CD4-positive, alpha-beta T cell treated with Interleukin-12 subunit alpha and Interleukin-12 subunit beta, for 1 hour (primary cell): ENCODE measurements at regions not wholly inside any gene's neighbourhood (a gene's known extent, or its start where the extent isn't known, plus 50 kb on each side); places are given as distances from the start of the nearest gene placed in this dataset.
"Not testable (repeated sequence)": the region's sequence is repeated elsewhere in the genome, so short reads cannot be mapped to it uniquely, and the experiment has no call there.

Experiments
- DNase-seq: peaks from one replicate; pipeline ENCODE4 v3.0.0-alpha.2; 2020

- DNase-seq = no peak
These were observed 201.6 kb downstream of the IPMK start for GRCh38 chr10:58066126-58066525.

DNA sequence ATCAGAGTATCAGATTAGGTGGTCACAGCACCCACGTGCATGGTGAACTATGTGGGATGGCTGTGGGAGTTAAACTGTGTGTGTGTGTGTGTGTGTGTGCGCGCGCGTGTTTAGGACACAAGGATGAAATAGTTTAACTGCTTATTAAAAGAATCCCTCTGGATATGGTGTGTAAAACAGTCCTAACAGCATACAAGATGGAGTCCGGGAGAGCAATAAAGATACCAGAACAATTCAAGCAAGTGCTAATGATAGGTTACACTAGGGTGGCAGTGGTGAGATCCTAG lies 202.2 kb downstream of the IPMK start:
- DNase-seq = no peak

- DNase-seq = no peak
These were observed 202.8 kb downstream of the IPMK start for GRCh38 chr10:58064714-58065528.

GRCh38 chr10:58063861-58064480 lies 203.7 kb downstream of the IPMK start:
- no peak for DNase-seq

GRCh38 chr10:58058683-58059082 lies 209.0 kb downstream of the IPMK start:
- DNase-seq = not testable (repeated sequence)

DNA sequence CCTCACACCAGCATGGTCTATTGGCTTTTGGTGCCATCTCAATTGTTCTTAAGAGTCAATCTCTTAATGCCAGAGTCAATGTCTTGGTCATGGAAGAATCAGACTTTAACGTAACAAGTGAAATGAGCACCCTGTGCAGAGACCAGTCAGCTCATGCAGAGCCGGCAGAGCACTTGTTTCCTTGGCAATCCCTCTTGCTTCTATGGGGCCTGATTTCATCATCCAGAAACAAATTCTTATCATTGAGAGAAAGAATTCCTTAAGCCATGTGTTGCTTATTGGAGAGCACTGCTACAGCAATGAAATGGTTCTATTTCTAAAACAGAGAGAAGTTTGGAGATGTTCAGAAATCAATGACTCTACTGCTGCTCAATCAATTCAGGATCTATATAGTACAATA lies 212.8 kb downstream of the IPMK start:
- no peak for DNase-seq

DNA sequence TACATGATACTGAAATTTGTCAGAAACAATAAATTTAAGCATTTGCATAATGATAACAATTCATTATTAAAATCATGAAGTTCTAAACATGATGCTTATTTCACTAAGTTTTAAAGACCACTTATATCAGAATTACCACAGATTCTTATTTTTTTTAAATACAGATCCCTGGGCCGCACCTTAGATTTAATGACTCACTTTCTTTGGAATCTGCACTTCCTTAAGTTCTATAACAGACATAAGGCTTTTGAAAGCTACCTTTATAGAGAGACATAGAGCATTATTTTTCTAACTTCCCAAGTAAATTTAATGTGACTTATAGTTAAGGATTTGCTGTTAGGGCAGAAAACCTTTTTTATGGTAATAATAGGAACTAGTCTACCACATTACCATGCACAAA lies 214.9 kb downstream of the IPMK start:
- no peak for DNase-seq

DNA sequence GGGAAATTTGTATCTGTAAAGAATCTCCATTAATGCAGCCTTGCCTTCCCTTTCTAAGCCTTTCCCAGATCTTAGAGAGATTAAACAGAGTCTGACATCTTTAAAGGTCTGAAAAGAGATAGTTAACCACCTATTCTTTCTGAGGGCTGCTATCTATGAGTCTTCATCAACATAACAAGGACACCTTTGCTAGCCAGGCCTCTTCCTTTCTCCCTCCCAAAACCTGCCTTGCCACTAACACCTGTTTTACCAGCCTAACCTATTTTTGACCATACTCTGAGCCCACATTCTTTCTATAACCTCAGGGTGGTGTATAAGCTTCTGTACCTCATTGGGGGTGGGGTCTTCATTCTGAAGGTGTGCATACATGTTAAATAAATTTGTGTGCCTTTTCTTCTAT lies 217.1 kb downstream of the IPMK start:
- DNase-seq = no peak

- DNase-seq = no peak
These were observed 218.8 kb downstream of the IPMK start for GRCh38 chr10:58048936-58049335.

GRCh38 chr10:58044072-58044471 lies 223.6 kb downstream of the IPMK start:
- DNase-seq = no peak

GRCh38 chr10:58041901-58042300 lies 225.8 kb downstream of the IPMK start:
- no peak for DNase-seq

DNA sequence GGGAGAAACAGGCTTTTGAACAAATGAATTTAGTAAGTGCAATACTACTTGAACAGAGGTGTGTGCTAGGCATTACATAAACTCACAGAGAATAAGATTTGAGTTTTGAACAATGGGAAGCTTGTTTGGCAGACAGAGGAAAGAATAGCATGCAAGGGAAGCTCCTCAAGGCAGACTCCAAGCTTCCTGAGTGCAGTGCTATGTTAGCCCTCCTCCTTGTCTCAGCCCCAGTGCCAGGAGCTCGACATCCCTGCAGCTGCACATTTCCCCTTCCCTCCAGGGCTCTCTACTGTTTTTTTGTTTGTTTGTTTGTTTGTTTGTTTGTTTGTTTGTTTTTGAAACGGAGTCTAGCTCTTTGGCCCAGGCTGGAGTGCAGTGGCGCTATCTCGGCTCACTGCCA lies 237.5 kb downstream of the IPMK start:
- no peak for DNase-seq

DNA sequence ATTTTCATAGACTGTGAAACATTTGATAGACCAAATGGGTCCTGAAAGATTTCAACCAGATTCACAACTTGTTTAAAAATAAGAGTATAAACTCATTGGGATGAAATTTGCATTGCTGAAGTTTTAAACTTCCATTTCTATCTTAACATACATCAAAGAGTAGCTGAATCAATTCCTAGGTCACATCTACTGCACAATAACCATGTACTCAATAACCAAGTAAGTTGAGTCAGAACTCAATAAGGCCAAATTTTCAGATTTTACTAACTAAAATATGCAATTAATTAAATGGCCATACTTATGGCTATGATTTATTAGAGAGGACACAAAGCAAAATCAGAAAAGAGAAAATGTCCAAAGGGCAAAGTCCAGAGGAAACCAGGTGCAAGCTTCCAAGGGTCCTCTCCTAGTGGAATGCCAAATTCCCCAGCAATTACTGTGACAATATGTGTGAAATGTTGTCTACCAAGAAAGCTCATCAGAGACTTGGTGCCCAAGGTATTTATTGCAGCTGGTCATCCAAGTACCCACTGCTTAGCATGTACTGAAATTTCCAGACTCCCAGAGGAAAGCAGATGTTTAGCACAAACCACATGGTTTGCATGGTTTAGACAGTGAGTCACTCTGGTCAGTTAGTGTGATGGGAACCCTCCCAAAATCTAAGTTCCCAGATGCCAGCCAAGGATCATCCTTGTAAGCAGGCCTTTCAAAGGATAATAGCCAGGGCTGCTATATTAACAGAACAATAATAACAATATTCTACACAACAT lies 238.9 kb downstream of the IPMK start:
- DNase-seq = no peak

DNA sequence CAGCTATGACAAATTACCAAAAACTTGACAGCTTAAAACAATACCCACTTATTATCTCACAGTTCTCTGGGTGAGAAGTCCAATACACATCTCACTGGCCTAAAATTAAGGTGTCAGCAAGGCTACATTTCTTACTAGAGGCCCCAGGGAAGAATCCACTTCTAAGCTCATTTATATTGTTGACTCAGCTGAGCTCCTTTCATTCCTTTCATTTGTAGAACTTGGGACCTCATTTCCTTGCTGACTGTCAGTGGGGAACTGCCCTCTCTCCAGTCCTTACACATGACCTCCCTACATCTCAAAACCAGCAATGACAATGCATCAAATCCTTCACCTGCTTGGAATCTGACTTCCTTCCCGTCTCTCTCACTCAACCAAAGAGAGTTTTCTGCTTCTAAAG lies 240.3 kb downstream of the IPMK start:
- no peak for DNase-seq

DNA sequence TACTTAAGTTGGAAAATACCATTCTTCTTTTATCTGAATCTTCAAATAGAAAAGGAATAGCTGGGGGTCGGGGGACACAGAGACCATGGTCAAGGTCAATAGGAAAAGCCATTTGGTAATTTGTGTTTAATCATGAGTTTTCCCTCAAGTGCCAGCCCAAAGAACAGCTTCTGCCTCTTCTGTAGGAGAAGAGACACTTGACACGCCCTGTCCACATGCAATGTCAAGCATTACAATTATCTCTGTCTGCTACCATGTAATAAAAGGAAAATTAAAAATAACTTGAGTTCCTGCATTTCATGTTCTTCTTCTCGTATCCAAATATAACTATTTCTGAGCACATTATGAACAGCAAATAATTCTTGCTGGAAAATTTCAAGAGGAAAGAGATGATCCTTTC lies 241.7 kb downstream of the IPMK start:
- DNase-seq = no peak

DNA sequence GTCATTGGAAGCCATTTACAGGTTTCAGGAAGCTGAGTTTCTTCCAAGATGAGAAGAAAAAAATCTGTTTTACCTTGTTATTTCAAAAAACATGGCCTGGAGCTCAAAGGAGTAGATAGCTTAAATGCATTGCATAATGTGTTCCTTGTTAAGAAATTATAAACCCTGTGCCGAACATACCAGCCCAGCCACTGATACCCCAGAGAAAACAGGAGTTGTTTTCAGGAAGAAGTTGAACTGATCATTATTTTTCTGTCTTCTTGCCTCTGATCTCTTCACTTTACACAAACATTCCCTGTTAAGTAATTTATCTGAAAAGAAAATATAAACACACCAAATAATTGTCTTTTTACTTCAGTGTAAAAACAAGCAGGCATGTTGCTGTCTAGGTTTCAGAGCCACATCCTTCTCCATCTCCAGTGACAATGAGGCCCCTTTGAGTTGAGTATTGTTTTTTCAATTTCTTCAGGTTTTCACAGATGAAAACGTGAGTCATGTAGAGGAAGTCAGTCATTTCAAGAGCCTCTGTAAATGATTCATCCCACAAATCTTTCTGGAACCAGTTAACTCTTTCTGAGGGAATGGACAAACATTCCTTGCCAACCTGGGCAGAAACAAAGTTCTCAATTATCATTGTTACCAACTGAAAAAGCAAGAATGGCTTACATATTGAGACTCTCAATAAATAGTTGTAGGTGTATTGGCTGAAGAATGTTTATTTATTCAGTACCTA lies 244.2 kb downstream of the IPMK start:
- no peak for DNase-seq

DNA sequence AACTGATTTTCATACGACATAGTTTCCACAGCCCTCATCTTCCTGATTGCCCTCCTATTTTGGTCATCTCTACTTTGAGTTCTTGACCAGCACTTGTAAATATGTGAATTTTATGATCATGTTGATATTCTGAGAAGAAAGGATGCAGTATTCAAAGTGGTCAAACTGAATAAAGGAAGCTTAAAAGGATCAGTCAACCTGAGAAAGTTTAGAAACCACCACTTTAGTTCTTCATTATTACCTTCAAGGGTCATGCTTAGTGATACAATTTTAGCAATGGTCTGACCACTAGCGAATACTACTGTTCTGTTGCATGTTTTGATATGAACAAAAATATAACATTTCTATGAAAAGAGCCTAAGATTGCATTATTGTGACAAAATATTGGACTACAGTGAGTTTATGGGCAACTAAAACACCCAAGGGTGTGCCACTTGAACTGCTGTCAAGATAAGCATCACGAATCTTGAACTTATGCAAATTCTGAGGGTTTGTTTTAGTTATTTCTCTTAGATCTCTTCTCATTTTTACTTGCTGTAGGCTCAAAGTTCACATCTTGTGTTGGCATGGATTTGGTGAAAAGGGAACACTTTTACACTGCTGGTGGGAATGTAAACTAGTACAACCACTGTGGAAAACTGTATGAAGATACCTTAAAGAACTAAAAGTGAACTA lies 247.7 kb downstream of the IPMK start:
- DNase-seq = no peak

GRCh38 chr10:58017719-58018367 lies 249.9 kb downstream of the IPMK start:
- DNase-seq = no peak

DNA sequence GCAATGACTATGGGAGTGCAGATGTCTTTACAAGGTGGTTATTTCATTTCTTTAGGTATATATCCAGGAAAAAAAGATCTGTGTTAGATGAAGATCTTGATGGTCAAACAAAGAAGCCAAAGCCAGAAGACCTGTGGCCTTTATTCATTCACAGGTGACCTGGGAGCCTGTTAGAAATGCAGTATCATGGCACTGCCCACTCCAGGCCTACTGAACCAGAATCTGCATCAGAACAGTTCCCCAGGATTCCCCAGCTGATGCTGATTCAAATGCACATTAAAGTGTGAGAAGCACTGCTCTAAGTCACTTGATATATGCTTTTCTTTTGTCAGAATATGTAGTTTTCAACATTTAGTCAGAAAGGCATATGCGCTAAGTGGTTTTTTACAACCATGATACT lies 251.1 kb downstream of the IPMK start:
- no peak for DNase-seq

GRCh38 chr10:58014436-58014835 lies 253.3 kb downstream of the IPMK start:
- DNase-seq = no peak

- DNase-seq = no peak
These were observed 254.3 kb downstream of the IPMK start for GRCh38 chr10:58013406-58013805.

DNA sequence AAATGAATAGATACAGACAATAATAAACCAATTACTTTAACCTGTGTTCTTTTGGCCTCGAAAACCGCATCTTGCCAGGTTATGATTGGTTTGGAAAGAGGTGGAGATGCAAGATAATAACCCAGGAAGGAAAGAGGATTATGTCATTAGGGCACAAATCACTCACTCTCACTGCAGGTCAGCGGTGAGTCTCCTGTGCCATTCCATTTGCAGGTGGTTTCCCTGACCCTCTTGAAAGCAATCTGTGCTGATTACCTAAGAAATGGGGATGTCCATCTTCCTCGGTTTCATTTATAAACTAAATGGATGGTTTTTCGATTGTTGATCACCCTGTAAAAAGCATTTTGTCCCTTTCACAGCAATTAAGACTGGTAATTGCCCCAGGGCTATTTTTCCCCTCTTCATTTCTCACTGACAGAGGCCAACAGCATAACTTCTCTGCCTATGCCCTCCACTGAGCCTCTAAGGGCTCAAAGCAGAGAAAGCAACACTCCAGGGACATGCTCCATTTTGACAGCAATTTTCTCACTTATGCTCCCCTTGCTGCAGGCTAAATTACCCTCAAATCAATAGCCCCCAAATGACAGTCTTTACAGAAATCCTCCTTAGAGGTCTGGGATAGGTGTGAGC lies 257.5 kb downstream of the IPMK start:
- DNase-seq = no peak
